Neural progenitor cell (in vitro differentiated cells): ENCODE measurements at regions not wholly inside any gene's neighbourhood (a gene's known extent, or its start where the extent isn't known, plus 50 kb on each side); places are given as distances from the start of the nearest gene placed in this dataset.

Experiments used
- EZH2 ChIP-seq: fragments of 200-600 bp; sonication (generic); IDR thresholded peaks from 2 replicates; pipeline ENCODE4 v1.6.1; 2017; ENCODE audit warnings: antibody characterized with exemption, mild to moderate bottlenecking, moderate library complexity
- TF ChIP-seq, protein P1 (sequence below): fragments of 200-600 bp; sonication (generic); IDR thresholded peaks from 2 replicates; pipeline ENCODE4 v1.5.1; 2017; ENCODE audit warnings: antibody characterized with exemption, mild to moderate bottlenecking

DNA sequence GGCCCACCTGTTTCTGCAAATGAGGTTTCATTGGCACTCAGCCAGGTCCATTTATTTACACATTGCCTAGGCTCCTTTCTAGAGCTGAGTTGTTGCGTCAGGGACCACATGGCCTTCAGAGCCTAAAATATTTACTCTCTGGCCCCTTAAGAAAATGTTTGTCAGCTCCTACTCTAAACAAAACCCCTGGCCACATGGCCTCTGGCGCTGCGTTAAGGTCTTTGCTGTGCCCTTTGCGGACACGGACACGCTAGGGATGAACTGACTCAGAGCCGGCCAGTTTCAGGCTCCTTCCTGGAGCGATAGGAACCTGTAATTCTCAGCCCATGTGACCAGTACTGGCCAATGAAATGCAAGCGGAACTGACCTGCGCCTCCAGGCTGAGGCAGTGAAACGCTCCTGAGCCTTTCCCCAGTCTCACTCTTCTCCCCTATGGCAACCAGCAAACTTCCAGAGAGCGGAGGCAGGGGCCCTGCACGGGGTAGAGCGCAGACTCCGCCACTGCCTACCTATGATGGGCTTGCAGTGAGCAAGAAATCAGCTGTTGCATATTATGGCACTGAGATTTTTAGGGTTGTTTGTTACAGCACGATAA, 160.3 kb downstream of the ETS2 start:
- no peak for TF ChIP-seq EZH2
- TF ChIP-seq, protein P1, sequence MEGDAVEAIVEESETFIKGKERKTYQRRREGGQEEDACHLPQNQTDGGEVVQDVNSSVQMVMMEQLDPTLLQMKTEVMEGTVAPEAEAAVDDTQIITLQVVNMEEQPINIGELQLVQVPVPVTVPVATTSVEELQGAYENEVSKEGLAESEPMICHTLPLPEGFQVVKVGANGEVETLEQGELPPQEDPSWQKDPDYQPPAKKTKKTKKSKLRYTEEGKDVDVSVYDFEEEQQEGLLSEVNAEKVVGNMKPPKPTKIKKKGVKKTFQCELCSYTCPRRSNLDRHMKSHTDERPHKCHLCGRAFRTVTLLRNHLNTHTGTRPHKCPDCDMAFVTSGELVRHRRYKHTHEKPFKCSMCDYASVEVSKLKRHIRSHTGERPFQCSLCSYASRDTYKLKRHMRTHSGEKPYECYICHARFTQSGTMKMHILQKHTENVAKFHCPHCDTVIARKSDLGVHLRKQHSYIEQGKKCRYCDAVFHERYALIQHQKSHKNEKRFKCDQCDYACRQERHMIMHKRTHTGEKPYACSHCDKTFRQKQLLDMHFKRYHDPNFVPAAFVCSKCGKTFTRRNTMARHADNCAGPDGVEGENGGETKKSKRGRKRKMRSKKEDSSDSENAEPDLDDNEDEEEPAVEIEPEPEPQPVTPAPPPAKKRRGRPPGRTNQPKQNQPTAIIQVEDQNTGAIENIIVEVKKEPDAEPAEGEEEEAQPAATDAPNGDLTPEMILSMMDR = no peak
